ENCODE measurements at regions not wholly inside any gene's neighbourhood (a gene's known extent, or its start where the extent isn't known, plus 50 kb on each side); places are given as distances from the start of the nearest gene placed in this dataset.
A peak's percentile ranks its signal among the peaks of the same experiment; 100 is the strongest.

- Mint-ChIP-seq H3K4me1 (ENCODE audit: low read depth) (no peaks in the 10 kb centered on the region), H3K4me3 (no peak overlapping the region)
These were observed 285.1 kb upstream of the ADAMTS16 start for GRCh38 chr5:4855036-4855435.

GRCh38 chr5:4855880-4856279 lies 284.2 kb upstream of the ADAMTS16 start:
- Mint-ChIP-seq H3K4me1 (ENCODE audit: low read depth) (no peaks in the 10 kb centered on the region), H3K9me3 (ENCODE audit: insufficient read depth) (no peaks in the 10 kb centered on the region), H3K27me3 (ENCODE audit: low read depth) (no peaks in the 10 kb centered on the region), H3K4me3 (no peak overlapping the region), H3K27ac (no peak overlapping the region), H3K36me3 (ENCODE audit: low read depth) (no peaks in the 10 kb centered on the region)
- CTCF ChIA-PET, result no interaction called here
- DNase-seq, result no peak
- no peak for ATAC-seq
- POLR2A ChIA-PET, result no interaction called here

More at GRCh38 chr5:4855036-4855435, 285.1 kb upstream of the ADAMTS16 start:
- Mint-ChIP-seq H3K9me3 (ENCODE audit: insufficient read depth) (no peaks in the 10 kb centered on the region), H3K27me3 (ENCODE audit: low read depth) (no peaks in the 10 kb centered on the region), H3K36me3 (ENCODE audit: low read depth) (no peaks in the 10 kb centered on the region), H3K27ac (no peak overlapping the region)
- ChIA-PET POLR2A (no interaction called here), CTCF (no interaction called here)
- ATAC-seq (no peak), DNase-seq (no peak)

GRCh38 chr5:4857761-4858160 lies 282.4 kb upstream of the ADAMTS16 start:
- CTCF ChIA-PET, result no interaction called here
- no peak overlapping the region for H3K27ac Mint-ChIP-seq
- POLR2A ChIA-PET, result no interaction called here

GRCh38 chr5:4859500-4860235 lies 280.5 kb upstream of the ADAMTS16 start:
- Mint-ChIP-seq H3K36me3 (ENCODE audit: low read depth) (no peaks in the 10 kb centered on the region), H3K27me3 (ENCODE audit: low read depth) (no peaks in the 10 kb centered on the region), H3K4me3 (no peak overlapping the region), H3K27ac (no peak overlapping the region), H3K9me3 (ENCODE audit: insufficient read depth) (no peaks in the 10 kb centered on the region), H3K4me1 (ENCODE audit: low read depth) (no peaks in the 10 kb centered on the region)
- ATAC-seq (no peak), DNase-seq (no peak)
- ChIA-PET CTCF (no interaction called here), POLR2A (no interaction called here)

More at GRCh38 chr5:4857761-4858160, 282.4 kb upstream of the ADAMTS16 start:
- H3K9me3 Mint-ChIP-seq (ENCODE audit: insufficient read depth), result no peaks in the 10 kb centered on the region
- no peak overlapping the region for H3K4me3 Mint-ChIP-seq
- no peaks in the 10 kb centered on the region for H3K4me1 Mint-ChIP-seq (ENCODE audit: low read depth)
- no peak for ATAC-seq
- no peaks in the 10 kb centered on the region for H3K36me3 Mint-ChIP-seq (ENCODE audit: low read depth)
- DNase-seq, result no peak
- H3K27me3 Mint-ChIP-seq (ENCODE audit: low read depth), result no peaks in the 10 kb centered on the region

- H3K4me3 Mint-ChIP-seq, result no peak overlapping the region
- no peaks in the 10 kb centered on the region for H3K4me1 Mint-ChIP-seq (ENCODE audit: low read depth)
- no peak for ATAC-seq
- no peak for DNase-seq
- H3K27ac Mint-ChIP-seq, result no peak overlapping the region
- POLR2A ChIA-PET, result no interaction called here
- H3K36me3 Mint-ChIP-seq (ENCODE audit: low read depth), result no peaks in the 10 kb centered on the region
- CTCF ChIA-PET, result no interaction called here
- no peaks in the 10 kb centered on the region for H3K9me3 Mint-ChIP-seq (ENCODE audit: insufficient read depth)
- no peaks in the 10 kb centered on the region for H3K27me3 Mint-ChIP-seq (ENCODE audit: low read depth)
These were observed 279.5 kb upstream of the ADAMTS16 start for GRCh38 chr5:4860631-4861030.

GRCh38 chr5:4862500-4862899 lies 277.6 kb upstream of the ADAMTS16 start:
- no peak overlapping the region for H3K27ac Mint-ChIP-seq
- no peaks in the 10 kb centered on the region for H3K36me3 Mint-ChIP-seq (ENCODE audit: low read depth)
- ATAC-seq (no peak), DNase-seq (no peak)
- H3K4me1 Mint-ChIP-seq (ENCODE audit: low read depth), result no peaks in the 10 kb centered on the region
- no peaks in the 10 kb centered on the region for H3K9me3 Mint-ChIP-seq (ENCODE audit: insufficient read depth)
- H3K4me3 Mint-ChIP-seq, result no peak overlapping the region
- CTCF ChIA-PET, result no interaction called here
- H3K27me3 Mint-ChIP-seq (ENCODE audit: low read depth), result no peaks in the 10 kb centered on the region
- POLR2A ChIA-PET, result no interaction called here

- no peak for DNase-seq
- ATAC-seq, result no peak
- POLR2A ChIA-PET, result no interaction called here
- H3K4me3 Mint-ChIP-seq, result no peak overlapping the region
- no peaks in the 10 kb centered on the region for H3K9me3 Mint-ChIP-seq (ENCODE audit: insufficient read depth)
- CTCF ChIA-PET, result no interaction called here
- no peak overlapping the region for H3K27ac Mint-ChIP-seq
- H3K27me3 Mint-ChIP-seq (ENCODE audit: low read depth), result no peaks in the 10 kb centered on the region
- H3K36me3 Mint-ChIP-seq (ENCODE audit: low read depth), result no peaks in the 10 kb centered on the region
- H3K4me1 Mint-ChIP-seq (ENCODE audit: low read depth), result no peaks in the 10 kb centered on the region
These were observed 273.9 kb upstream of the ADAMTS16 start for GRCh38 chr5:4866131-4866659.

GRCh38 chr5:4866817-4867216 lies 273.3 kb upstream of the ADAMTS16 start:
- Mint-ChIP-seq H3K9me3 (ENCODE audit: insufficient read depth) (no peaks in the 10 kb centered on the region), H3K4me1 (ENCODE audit: low read depth) (no peaks in the 10 kb centered on the region), H3K36me3 (ENCODE audit: low read depth) (no peaks in the 10 kb centered on the region), H3K27me3 (ENCODE audit: low read depth) (no peaks in the 10 kb centered on the region), H3K27ac (no peak overlapping the region), H3K4me3 (no peak overlapping the region)
- ChIA-PET CTCF (no interaction called here), POLR2A (no interaction called here)
- ATAC-seq, result no peak
- DNase-seq, result no peak

GRCh38 chr5:4868140-4868735 lies 271.9 kb upstream of the ADAMTS16 start:
- H3K4me1 Mint-ChIP-seq (ENCODE audit: low read depth), result no peaks in the 10 kb centered on the region
- no peak for ATAC-seq
- H3K27ac Mint-ChIP-seq, result no peak overlapping the region
- POLR2A ChIA-PET, result no interaction called here
- H3K9me3 Mint-ChIP-seq (ENCODE audit: insufficient read depth), result no peaks in the 10 kb centered on the region
- H3K36me3 Mint-ChIP-seq (ENCODE audit: low read depth), result no peaks in the 10 kb centered on the region
- DNase-seq, result peak; percentile 63
- CTCF ChIA-PET, result interaction anchor here (1.6 kb wide), 1 partner anchor 52 kb away, joined by 3 read pairs; no protein-coding TSS in a partner anchor
- H3K27me3 Mint-ChIP-seq (ENCODE audit: low read depth), result no peaks in the 10 kb centered on the region
- H3K4me3 Mint-ChIP-seq, result no peak overlapping the region

- ChIA-PET POLR2A (no interaction called here), CTCF (no interaction called here)
- Mint-ChIP-seq H3K27ac (no peak overlapping the region), H3K4me3 (no peak overlapping the region), H3K9me3 (ENCODE audit: insufficient read depth) (no peaks in the 10 kb centered on the region), H3K36me3 (ENCODE audit: low read depth) (no peaks in the 10 kb centered on the region), H3K4me1 (ENCODE audit: low read depth) (no peaks in the 10 kb centered on the region), H3K27me3 (ENCODE audit: low read depth) (no peaks in the 10 kb centered on the region)
- no peak for DNase-seq
- ATAC-seq, result no peak
These were observed 266.5 kb upstream of the ADAMTS16 start for GRCh38 chr5:4873652-4874051.

GRCh38 chr5:4874097-4874496 lies 266.0 kb upstream of the ADAMTS16 start:
- no peaks in the 10 kb centered on the region for H3K36me3 Mint-ChIP-seq (ENCODE audit: low read depth)
- no peaks in the 10 kb centered on the region for H3K4me1 Mint-ChIP-seq (ENCODE audit: low read depth)
- DNase-seq (no peak), ATAC-seq (no peak)
- ChIA-PET CTCF (no interaction called here), POLR2A (no interaction called here)
- H3K4me3 Mint-ChIP-seq, result no peak overlapping the region
- no peaks in the 10 kb centered on the region for H3K9me3 Mint-ChIP-seq (ENCODE audit: insufficient read depth)
- H3K27ac Mint-ChIP-seq, result no peak overlapping the region
- no peaks in the 10 kb centered on the region for H3K27me3 Mint-ChIP-seq (ENCODE audit: low read depth)

GRCh38 chr5:4875942-4876341 lies 264.2 kb upstream of the ADAMTS16 start:
- ATAC-seq (no peak), DNase-seq (no peak)
- H3K36me3 Mint-ChIP-seq (ENCODE audit: low read depth), result no peaks in the 10 kb centered on the region
- H3K9me3 Mint-ChIP-seq (ENCODE audit: insufficient read depth), result no peaks in the 10 kb centered on the region
- ChIA-PET CTCF (no interaction called here), POLR2A (no interaction called here)
- H3K4me1 Mint-ChIP-seq (ENCODE audit: low read depth), result no peaks in the 10 kb centered on the region
- no peak overlapping the region for H3K4me3 Mint-ChIP-seq
- no peak overlapping the region for H3K27ac Mint-ChIP-seq
- H3K27me3 Mint-ChIP-seq (ENCODE audit: low read depth), result no peaks in the 10 kb centered on the region

- ATAC-seq (no peak), DNase-seq (no peak)
- Mint-ChIP-seq H3K27me3 (ENCODE audit: low read depth) (no peaks in the 10 kb centered on the region), H3K27ac (no peak overlapping the region), H3K4me3 (no peak overlapping the region), H3K36me3 (ENCODE audit: low read depth) (no peaks in the 10 kb centered on the region), H3K4me1 (ENCODE audit: low read depth) (no peaks in the 10 kb centered on the region), H3K9me3 (ENCODE audit: insufficient read depth) (no peaks in the 10 kb centered on the region)
- ChIA-PET CTCF (no interaction called here), POLR2A (no interaction called here)
These were observed 263.3 kb upstream of the ADAMTS16 start for GRCh38 chr5:4876804-4877203.
